Choroid plexus epithelial cell (primary cell): ENCODE measurements at regions not wholly inside any gene's neighbourhood (a gene's known extent, or its start where the extent isn't known, plus 50 kb on each side); places are given as distances from the start of the nearest gene placed in this dataset.

ENCODE experiments used
- DNase-seq: peaks from one replicate; pipeline ENCODE4 v3.0.0-alpha.2; 2010; ENCODE audit warnings: low read depth
- H3K4me3 ChIP-seq: 2 replicates; pipeline ENCODE4 v1.5.1; 2011; ENCODE audit warnings: low read depth, mild to moderate bottlenecking, control low read depth, low read length, moderate library complexity
- TF ChIP-seq, protein P1 (sequence below): conservative IDR thresholded peaks from 2 replicates; pipeline ENCODE4 v1.5.1; 2011; ENCODE audit warnings: low read depth, mild to moderate bottlenecking, control low read depth, inconsistent platforms, low read length, moderate library complexity

DNA sequence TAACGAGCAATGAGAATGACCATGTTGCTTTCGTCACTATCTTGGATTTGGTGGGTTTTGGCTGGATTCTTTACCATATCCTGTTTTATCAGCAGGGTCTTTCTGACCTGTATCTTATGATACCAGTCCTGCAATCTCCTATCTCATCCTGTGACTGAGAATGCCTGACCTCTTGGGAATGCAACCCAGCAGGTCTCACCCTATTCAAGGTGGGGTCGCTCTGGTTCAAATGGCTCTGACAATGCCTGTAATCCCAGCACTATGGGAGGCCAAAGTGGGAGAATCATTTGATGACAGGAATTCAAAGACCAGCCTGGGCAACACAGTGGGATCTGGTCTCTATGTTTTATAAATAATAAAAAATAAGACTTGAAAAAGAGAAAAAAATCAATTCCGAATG, 173.5 kb downstream of the ACTR3 start:
- TF ChIP-seq, protein P1, sequence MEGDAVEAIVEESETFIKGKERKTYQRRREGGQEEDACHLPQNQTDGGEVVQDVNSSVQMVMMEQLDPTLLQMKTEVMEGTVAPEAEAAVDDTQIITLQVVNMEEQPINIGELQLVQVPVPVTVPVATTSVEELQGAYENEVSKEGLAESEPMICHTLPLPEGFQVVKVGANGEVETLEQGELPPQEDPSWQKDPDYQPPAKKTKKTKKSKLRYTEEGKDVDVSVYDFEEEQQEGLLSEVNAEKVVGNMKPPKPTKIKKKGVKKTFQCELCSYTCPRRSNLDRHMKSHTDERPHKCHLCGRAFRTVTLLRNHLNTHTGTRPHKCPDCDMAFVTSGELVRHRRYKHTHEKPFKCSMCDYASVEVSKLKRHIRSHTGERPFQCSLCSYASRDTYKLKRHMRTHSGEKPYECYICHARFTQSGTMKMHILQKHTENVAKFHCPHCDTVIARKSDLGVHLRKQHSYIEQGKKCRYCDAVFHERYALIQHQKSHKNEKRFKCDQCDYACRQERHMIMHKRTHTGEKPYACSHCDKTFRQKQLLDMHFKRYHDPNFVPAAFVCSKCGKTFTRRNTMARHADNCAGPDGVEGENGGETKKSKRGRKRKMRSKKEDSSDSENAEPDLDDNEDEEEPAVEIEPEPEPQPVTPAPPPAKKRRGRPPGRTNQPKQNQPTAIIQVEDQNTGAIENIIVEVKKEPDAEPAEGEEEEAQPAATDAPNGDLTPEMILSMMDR, result no peak
- H3K4me3 ChIP-seq, result no peak overlapping the region
- no peak for DNase-seq

DNA sequence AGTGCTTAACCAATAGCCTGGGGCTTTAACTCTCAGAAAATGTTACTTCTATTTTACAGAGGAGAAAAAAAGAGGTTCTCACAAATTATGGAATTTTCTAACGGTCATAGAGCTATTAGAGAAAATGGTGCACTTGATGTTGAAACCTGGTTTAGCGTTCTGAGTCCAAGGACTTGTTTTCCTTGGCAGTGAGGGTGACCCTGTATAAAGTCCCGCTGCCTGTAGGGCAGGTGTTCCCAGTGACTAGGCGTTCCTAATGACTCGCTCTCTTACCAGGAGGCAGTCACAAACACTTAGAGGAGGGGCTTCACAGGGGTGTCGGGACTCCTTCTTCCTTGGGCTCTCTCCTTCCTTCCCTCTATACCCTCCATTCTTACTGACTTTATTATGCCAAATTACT, 175.8 kb downstream of the ACTR3 start:
- no peak for DNase-seq
- TF ChIP-seq, protein P1, result no peak
- no peak overlapping the region for H3K4me3 ChIP-seq

DNA sequence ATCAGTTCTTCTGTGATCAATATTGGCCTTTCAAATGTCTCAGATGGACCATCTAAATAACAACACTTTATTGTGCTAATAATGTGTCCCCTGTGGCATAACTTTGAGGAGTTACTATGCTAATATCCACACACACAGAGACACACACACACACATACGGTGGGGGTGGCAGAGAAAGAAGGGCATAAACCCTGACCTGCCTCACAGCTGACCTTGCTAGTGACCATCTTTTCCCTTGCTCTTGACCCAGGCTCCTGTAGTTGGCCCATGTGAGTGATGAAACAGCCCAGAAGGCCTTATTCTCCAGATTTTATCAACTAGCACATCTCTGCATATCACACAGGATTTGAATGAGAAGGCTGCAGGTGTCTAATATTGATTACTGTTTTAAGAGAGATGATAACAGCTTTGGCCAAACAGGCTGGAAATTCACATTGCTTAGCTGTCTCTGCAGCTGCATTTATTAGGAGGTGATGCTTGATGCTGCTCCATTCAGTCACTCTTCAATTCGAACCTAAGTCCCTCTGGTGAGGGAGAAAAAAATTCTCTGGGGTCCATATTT, 176.4 kb downstream of the ACTR3 start:
- no peak overlapping the region for H3K4me3 ChIP-seq
- TF ChIP-seq, protein P1, result no peak
- no peak for DNase-seq

DNA sequence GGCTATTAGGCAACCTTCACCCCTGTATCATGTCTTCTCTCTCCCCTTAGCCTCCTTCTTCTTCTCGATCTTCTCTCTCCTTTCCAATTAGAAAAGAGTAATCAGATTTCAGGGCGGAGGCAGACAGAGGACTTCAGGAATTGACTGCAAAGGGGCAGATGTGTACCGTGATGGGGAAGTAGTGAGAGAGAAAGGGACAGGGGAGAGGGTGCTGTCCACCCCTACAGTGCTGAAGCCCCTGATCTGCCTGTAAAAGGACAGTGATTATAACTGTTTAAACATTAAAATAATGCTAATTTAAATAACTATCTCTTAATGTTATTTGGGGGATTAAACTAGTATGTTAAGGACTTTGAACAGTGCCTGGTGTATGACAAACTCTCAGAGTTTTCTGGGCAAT, 178.5 kb downstream of the ACTR3 start:
- TF ChIP-seq, protein P1, result no peak
- no peak overlapping the region for H3K4me3 ChIP-seq
- DNase-seq, result no peak

DNA sequence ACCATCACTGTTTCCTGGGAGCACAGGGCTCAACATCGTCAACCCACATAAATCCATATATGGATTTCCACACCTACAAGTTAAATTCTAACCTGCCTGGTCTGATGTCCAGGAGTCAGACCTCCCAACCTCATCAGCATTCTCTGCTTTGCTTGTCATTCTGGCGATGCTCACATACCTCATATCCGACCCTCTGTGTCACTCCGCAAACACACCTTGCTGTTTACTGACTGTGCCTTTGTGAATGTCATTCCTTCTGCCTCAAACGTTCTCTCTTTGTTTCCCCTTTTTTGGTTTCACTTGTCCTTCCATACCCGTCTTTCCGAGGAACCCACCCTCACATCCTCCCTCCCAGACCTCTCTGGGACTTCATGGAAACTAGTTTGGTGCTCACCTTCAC, 187.1 kb downstream of the ACTR3 start:
- no peak for DNase-seq
- TF ChIP-seq, protein P1, result no peak
- no peak overlapping the region for H3K4me3 ChIP-seq

DNA sequence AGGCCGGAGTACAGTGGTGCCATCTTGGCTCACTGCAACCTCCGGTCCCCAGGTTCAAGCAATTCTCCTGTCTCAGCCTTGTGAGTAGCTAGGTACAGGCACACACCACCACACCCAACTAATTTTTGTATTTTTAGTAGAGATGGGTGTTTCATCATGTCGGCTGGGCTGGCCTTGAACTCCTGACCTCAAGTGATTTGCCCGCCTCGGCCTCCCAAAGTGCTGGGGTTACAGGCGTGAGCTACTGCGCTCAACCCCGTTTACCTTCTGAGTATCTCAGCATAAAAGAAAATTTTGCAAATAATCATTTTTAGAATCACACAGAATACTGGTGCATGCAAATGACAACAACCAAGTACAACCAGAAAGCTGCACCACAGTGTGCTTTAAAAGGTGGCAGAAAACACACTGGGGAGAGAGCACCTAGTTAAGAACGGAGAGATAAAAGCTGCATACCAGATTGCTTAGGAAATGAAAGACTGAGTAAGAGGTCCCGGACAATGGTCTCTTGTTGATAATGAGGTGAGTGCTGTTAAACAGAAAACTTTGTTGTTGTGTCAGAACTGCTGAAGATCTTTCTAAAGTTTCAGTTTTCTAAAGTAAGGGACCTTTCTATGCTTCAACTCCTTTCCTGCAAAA, 189.6 kb downstream of the ACTR3 start:
- no peak overlapping the region for H3K4me3 ChIP-seq
- TF ChIP-seq, protein P1, result no peak

More for the DNA sequence above, 189.6 kb downstream of the ACTR3 start:
- no peak for DNase-seq
